GM18502 (cell line): ENCODE measurements at regions not wholly inside any gene's neighbourhood (a gene's known extent, or its start where the extent isn't known, plus 50 kb on each side); places are given as distances from the start of the nearest gene placed in this dataset.
A peak's percentile ranks its signal among the peaks of the same experiment; 100 is the strongest.

Experiments used
- ATAC-seq: cut with Tn5 transposase; IDR thresholded peaks from one replicate; pipeline ENCODE4 v1.9.1; 2021; ENCODE audit warnings: mild to moderate bottlenecking; ENCODE audit not compliant: unreplicated experiment, poor library complexity

DNA sequence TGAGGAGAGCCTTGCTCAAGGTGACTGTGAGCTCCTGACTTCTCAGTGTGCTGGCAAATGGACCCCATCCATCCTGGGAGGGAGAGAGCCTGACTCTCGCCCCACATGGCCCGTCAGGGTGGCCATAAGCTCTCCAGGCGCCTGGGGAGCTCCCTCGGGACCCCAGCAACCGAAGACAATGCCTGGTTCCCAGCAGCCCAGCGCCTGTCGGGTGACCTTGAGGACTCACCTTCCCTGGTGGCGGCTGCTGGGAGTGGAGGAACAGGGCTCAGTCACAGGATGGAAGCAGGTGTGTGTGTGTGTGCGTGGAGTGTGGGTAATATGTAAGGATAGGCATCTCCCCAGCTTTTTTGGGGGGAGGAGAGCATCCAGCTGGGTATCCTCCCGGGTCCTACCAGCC, 190.3 kb downstream of the MELK start:
- ATAC-seq = no peak

GRCh38 chr9:36763778-36764177, 191.1 kb downstream of the MELK start:
- ATAC-seq = no peak

DNA sequence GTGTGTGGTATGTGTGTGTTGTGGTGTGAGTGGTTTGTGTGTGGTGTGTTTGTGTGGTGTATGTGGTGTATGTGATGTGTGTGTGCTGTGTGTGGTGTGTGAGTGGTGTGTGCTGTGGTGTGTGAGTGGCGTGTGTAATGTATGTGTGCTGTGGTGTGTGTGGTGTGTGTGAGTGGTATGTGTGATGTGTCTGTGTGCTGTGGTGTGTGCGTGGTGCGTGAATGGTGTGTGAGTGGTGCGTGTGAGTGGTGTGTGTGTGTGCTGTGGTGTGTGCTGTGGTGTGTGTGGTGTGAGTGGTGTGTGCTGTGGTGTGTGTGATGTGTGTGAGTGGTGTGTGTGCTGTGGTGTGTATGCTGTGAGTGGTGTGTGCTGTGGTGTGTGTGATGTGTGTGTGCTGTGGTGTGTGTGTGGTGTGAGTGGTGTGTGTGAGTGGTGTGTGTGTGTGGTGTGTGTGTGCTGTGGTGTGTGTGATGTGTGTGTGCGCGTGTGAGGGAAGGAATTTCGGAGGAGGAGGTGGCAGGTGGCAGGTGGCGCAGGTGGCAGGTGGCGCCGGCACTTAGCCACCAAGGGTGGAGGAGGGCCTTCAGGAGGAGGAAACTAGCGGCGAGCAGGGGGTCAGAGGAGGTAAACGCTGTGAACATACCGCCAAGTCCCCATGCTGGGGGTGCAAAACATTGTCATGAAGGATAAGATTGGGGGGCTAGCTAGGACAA, 191.8 kb downstream of the MELK start:
- ATAC-seq = no peak

DNA sequence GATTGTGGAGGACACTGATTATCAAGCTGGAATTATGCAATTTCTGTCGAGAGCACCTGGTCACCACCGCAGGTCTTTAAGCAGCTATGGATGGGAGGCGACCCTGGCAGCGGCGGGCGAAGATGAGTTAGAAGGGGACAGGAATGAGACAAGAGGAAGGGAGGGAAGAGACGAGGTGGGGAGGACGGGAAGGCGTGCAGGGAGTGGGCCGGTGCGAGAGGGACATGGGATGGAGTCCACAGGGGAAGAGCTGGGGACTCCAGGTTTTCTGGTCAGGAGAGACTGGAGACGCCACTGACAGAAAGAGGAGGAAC, 192.3 kb downstream of the MELK start:
- no peak for ATAC-seq

GRCh38 chr9:36765468-36766341, 193.0 kb downstream of the MELK start:
- ATAC-seq = peak; percentile 99

- no peak for ATAC-seq
Measured at GRCh38 chr9:36768677-36769076, 196.0 kb downstream of the MELK start.

- ATAC-seq = no peak
Measured at GRCh38 chr9:36770025-36770424, 197.3 kb downstream of the MELK start.

GRCh38 chr9:36772449-36773403, 200.0 kb downstream of the MELK start:
- no peak for ATAC-seq

- no peak for ATAC-seq
Measured at GRCh38 chr9:36778682-36779081, 206.0 kb downstream of the MELK start.

- no peak for ATAC-seq
Measured at GRCh38 chr9:36779582-36779981, 206.9 kb downstream of the MELK start.

DNA sequence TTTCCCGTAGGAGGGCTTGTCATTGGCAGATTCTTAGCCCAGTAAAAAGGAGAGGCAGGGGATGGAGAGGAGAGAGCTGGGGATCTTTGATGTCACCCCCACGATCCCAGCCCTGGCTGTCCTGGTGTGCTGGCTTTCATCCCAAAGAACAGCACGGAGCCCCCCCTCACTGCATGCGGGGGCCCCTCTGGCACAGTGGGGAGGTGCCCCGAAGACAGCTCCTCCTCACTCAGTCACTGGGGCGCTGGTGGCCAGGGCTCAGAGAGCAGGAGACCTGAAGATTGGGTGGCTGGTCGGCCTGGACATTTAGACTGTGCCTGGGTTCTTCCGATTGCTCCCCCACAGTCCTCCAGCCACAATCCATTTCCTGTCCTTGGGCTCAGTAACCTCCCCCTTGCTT, 207.5 kb downstream of the MELK start:
- no peak for ATAC-seq

GRCh38 chr9:36781533-36781932, 208.8 kb downstream of the MELK start:
- no peak for ATAC-seq
